Loucy (cell line): ENCODE measurements at regions not wholly inside any gene's neighbourhood (a gene's known extent, or its start where the extent isn't known, plus 50 kb on each side); places are given as distances from the start of the nearest gene placed in this dataset.
"Not testable (repeated sequence)": the region's sequence is repeated elsewhere in the genome, so short reads cannot be mapped to it uniquely, and the experiment has no call there.

Source experiments
- H2AFZ ChIP-seq: fragments of 200-600 bp; sonication (generic); 2 replicates; pipeline ENCODE4 v1.6.0; 2016; ENCODE audit warnings: antibody characterized with exemption, mild to moderate bottlenecking, low read length, moderate library complexity
- H3F3A ChIP-seq: fragments of 200-600 bp; 2 replicates; pipeline ENCODE4 v1.6.0; 2016; ENCODE audit warnings: antibody characterized with exemption, low read depth, mild to moderate bottlenecking
- H3K27me3 ChIP-seq: fragments of 200-600 bp; sonication (generic); 2 replicates; pipeline ENCODE4 v1.6.1; 2014; ENCODE audit warnings: low read length, mild to moderate bottlenecking; ENCODE audit not compliant: insufficient read depth, poor library complexity, severe bottlenecking
- H3K36me3 ChIP-seq: fragments of 200-600 bp; sonication (generic); 2 replicates; pipeline ENCODE4 v1.6.1; 2016; ENCODE audit warnings: low read length; ENCODE audit not compliant: insufficient read depth
- H3K4me1 ChIP-seq: fragments of 200-600 bp; sonication (generic); 2 replicates; pipeline ENCODE4 v1.5.1; 2014; ENCODE audit warnings: low read length, mild to moderate bottlenecking; ENCODE audit not compliant: insufficient read depth, poor library complexity, severe bottlenecking
- H3K4me2 ChIP-seq: fragments of 200-600 bp; sonication (generic); 2 replicates; pipeline ENCODE4 v1.6.0; 2014; ENCODE audit warnings: antibody characterized with exemption, low read length, low read depth, mild to moderate bottlenecking; ENCODE audit not compliant: poor library complexity, severe bottlenecking
- H3K4me3 ChIP-seq: fragments of 200-600 bp; sonication (generic); 2 replicates; pipeline ENCODE4 v1.5.1; 2014; ENCODE audit warnings: low read length, mild to moderate bottlenecking, mixed read lengths; ENCODE audit not compliant: poor library complexity, severe bottlenecking
- H3K79me2 ChIP-seq: fragments of 200-600 bp; sonication (generic); 2 replicates; pipeline ENCODE4 v1.6.1; 2014; ENCODE audit warnings: low read length; ENCODE audit not compliant: insufficient read depth
- H3K9ac ChIP-seq: fragments of 200-600 bp; sonication (generic); 2 replicates; pipeline ENCODE4 v1.6.0; 2014; ENCODE audit warnings: mild to moderate bottlenecking, low read depth, low read length, moderate library complexity; ENCODE audit not compliant: poor library complexity, severe bottlenecking
- H3K9me2 ChIP-seq: fragments of 200-600 bp; sonication (generic); replicated peaks from 2 replicates; pipeline ENCODE4 v1.6.1; 2016; ENCODE audit warnings: low read depth, low read length, mixed read lengths
- H3K9me3 ChIP-seq: fragments of 200-600 bp; sonication (generic); 2 replicates; pipeline ENCODE4 v1.6.1; 2014; ENCODE audit warnings: mild to moderate bottlenecking, antibody characterized with exemption, low read length, low read depth; ENCODE audit not compliant: insufficient read depth
- H4K20me1 ChIP-seq: fragments of 200-600 bp; sonication (generic); 2 replicates; pipeline ENCODE4 v1.6.0; 2014; ENCODE audit warnings: antibody characterized with exemption, low read length, mild to moderate bottlenecking; ENCODE audit not compliant: insufficient read depth, poor library complexity, severe bottlenecking
- EZH2phosphoT487 ChIP-seq: fragments of 200-600 bp; IDR thresholded peaks from 2 replicates; pipeline ENCODE4 v1.6.1; 2018; ENCODE audit warnings: antibody characterized with exemption, mild to moderate bottlenecking, moderate library complexity, borderline replicate concordance
- TF ChIP-seq, protein P1 (sequence below): fragments of 200-600 bp; sonication (generic); conservative IDR thresholded peaks from 2 replicates; pipeline ENCODE4 v1.5.1; 2014; ENCODE audit warnings: mild to moderate bottlenecking, antibody characterized with exemption, low read length

DNA sequence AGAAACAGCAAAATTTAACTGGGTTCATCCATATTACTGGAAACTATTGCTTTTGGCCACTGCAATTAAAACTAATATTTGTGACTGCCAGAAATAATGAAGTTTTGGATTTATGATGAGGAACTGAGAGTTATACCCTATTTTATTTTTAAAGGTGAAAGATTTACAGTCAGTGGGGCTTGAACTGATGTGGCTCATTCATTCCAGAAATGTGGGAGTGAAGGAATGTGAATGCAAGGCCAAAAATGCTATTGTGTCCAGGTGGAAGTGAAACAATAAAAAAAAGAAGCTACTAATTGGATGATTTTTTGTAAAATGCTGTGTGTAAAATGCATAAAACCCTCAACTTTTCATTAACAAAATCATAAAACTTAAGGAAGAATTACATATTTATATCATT, 491.9 kb downstream of the COL12A1 start:
- no peak overlapping the region for H3K9ac ChIP-seq
- no peak overlapping the region for H3K4me3 ChIP-seq
- no peaks in the 10 kb centered on the region for H3K4me1 ChIP-seq
- no peaks in the 10 kb centered on the region for H3K9me2 ChIP-seq
- no peaks in the 10 kb centered on the region for H4K20me1 ChIP-seq
- no peaks in the 10 kb centered on the region for H3K36me3 ChIP-seq
- no peaks in the 10 kb centered on the region for H3K79me2 ChIP-seq
- H3K4me2 ChIP-seq: no peak overlapping the region
- no peak for TF ChIP-seq EZH2phosphoT487
- TF ChIP-seq, protein P1, sequence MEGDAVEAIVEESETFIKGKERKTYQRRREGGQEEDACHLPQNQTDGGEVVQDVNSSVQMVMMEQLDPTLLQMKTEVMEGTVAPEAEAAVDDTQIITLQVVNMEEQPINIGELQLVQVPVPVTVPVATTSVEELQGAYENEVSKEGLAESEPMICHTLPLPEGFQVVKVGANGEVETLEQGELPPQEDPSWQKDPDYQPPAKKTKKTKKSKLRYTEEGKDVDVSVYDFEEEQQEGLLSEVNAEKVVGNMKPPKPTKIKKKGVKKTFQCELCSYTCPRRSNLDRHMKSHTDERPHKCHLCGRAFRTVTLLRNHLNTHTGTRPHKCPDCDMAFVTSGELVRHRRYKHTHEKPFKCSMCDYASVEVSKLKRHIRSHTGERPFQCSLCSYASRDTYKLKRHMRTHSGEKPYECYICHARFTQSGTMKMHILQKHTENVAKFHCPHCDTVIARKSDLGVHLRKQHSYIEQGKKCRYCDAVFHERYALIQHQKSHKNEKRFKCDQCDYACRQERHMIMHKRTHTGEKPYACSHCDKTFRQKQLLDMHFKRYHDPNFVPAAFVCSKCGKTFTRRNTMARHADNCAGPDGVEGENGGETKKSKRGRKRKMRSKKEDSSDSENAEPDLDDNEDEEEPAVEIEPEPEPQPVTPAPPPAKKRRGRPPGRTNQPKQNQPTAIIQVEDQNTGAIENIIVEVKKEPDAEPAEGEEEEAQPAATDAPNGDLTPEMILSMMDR: no peak
- H2AFZ ChIP-seq: no peak overlapping the region
- H3K27me3 ChIP-seq: no peaks in the 10 kb centered on the region
- H3K9me3 ChIP-seq: no peaks in the 10 kb centered on the region
- H3F3A ChIP-seq: no peaks in the 10 kb centered on the region

- TF ChIP-seq, protein P1: no peak
- no peak for TF ChIP-seq EZH2phosphoT487
- Histone ChIP-seq H3K9me2 (no peaks in the 10 kb centered on the region), H3K27me3 (no peaks in the 10 kb centered on the region), H3K4me3 (no peak overlapping the region), H3K9me3 (no peaks in the 10 kb centered on the region), H3K4me2 (no peak overlapping the region), H3K4me1 (no peaks in the 10 kb centered on the region), H4K20me1 (no peaks in the 10 kb centered on the region), H3K36me3 (no peaks in the 10 kb centered on the region), H2AFZ (no peak overlapping the region), H3K9ac (no peak overlapping the region), H3K79me2 (no peaks in the 10 kb centered on the region), H3F3A (no peaks in the 10 kb centered on the region)
Measured at GRCh38 chr6:74705451-74705850, 500.4 kb downstream of the COL12A1 start.

GRCh38 chr6:74704540-74704939, 501.3 kb downstream of the COL12A1 start:
- not testable (repeated sequence) for H4K20me1 ChIP-seq, H3K79me2 ChIP-seq, H3K4me2 ChIP-seq, H3K27me3 ChIP-seq, H3K4me3 ChIP-seq, H3K36me3 ChIP-seq, H3K9me3 ChIP-seq, H3K9ac ChIP-seq, H3K9me2 ChIP-seq, H3F3A ChIP-seq, H3K4me1 ChIP-seq, H2AFZ ChIP-seq

DNA sequence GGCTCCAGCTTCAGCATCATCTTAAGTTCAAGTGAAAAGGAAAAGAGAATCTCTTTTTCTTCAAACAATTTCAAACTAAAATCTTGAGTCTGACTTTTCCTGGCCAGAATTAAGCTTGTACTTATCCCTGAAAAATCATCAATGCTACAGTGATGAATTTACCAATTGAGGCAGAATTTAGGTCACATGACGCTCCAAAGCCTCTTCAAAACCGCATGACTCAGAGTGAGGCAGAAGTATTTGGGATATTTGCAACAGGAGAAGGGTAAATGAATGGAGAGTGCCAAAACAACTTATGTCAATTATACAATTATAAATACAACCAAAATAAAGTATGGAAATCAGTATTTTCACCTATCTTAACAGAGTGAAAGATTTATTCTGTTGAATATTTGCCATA, 515.5 kb downstream of the COL12A1 start:
- H3K9me3 ChIP-seq: no peaks in the 10 kb centered on the region
- TF ChIP-seq EZH2phosphoT487: no peak
- TF ChIP-seq, protein P1: no peak
- no peak overlapping the region for H2AFZ ChIP-seq
- no peak overlapping the region for H3K9ac ChIP-seq
- no peaks in the 10 kb centered on the region for H3F3A ChIP-seq
- H3K4me2 ChIP-seq: no peak overlapping the region
- no peaks in the 10 kb centered on the region for H3K27me3 ChIP-seq
- no peaks in the 10 kb centered on the region for H4K20me1 ChIP-seq
- no peaks in the 10 kb centered on the region for H3K36me3 ChIP-seq
- H3K9me2 ChIP-seq: no peaks in the 10 kb centered on the region
- H3K4me1 ChIP-seq: no peaks in the 10 kb centered on the region
- no peaks in the 10 kb centered on the region for H3K79me2 ChIP-seq
- H3K4me3 ChIP-seq: no peak overlapping the region
